Sigmoid colon (tissue), 4 donors: ENCODE measurements at regions not wholly inside any gene's neighbourhood (a gene's known extent, or its start where the extent isn't known, plus 50 kb on each side); places are given as distances from the start of the nearest gene placed in this dataset.

Source experiments
- POLR2A ChIP-seq, 2 donors: fragments of 450-650 bp; IDR thresholded peaks; one replicate each; pipeline ENCODE4 v1.6.1; 2016; ENCODE audit warnings: antibody characterized with exemption in 2 of 2, mild to moderate bottlenecking in 2 of 2, moderate library complexity in 2 of 2
- POLR2AphosphoS5 ChIP-seq, 4 donors: sonication (generic); formaldehyde crosslinking; IDR thresholded peaks; one replicate each; pipeline ENCODE4 v1.6.1; 2017; ENCODE audit warnings: antibody characterized with exemption in 4 of 4
- TF ChIP-seq, protein P1 (sequence below), 4 experiments: fragments of 450-650 bp in 3 of 4; fragments of 200-600 bp in 1 of 4; IDR thresholded peaks; one replicate each; pipeline ENCODE4 v1.5.1; 2016 to 2019; ENCODE audit warnings: antibody characterized with exemption in 4 of 4, mild to moderate bottlenecking in 3 of 4, moderate library complexity in 2 of 4

DNA sequence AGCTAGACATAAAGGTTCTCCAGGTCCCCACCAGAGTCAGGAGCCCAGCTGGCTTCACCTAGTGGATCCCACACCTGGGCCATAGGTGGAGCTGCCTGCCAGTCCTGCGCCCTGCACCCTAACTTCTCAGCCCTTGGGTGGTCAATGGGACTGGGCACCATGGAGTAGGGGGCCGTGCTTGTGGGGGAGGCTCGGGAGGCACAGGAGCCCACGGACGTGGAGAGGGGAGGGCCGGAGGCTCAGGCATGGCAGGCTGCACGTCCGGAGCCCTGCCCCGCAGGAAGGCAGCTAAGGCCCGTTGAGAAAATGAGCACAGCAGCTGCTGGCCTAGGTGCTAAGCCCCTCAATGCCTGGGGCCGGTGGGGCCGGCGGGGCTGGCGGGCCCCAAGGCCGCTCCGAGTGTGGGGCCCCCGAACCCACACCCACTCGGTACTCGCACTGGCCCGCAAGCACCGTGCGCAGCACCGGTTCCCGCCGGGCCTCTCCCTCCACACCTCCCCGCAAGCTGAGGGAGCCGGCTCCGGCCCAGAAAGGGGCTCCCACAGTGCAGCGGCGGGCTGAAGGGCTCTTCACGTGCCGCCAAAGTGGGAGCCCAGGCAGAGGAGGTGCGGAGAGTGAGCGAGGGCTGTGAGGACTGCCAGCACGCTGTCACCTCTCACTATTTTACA is 291.1 kb downstream of the KLHL4 start:
- TF ChIP-seq POLR2A (IDR thresholded peaks at IDR 0.05) (no peak), POLR2AphosphoS5 (IDR thresholded peaks at IDR 0.05) (no peak)
- TF ChIP-seq, protein P1, sequence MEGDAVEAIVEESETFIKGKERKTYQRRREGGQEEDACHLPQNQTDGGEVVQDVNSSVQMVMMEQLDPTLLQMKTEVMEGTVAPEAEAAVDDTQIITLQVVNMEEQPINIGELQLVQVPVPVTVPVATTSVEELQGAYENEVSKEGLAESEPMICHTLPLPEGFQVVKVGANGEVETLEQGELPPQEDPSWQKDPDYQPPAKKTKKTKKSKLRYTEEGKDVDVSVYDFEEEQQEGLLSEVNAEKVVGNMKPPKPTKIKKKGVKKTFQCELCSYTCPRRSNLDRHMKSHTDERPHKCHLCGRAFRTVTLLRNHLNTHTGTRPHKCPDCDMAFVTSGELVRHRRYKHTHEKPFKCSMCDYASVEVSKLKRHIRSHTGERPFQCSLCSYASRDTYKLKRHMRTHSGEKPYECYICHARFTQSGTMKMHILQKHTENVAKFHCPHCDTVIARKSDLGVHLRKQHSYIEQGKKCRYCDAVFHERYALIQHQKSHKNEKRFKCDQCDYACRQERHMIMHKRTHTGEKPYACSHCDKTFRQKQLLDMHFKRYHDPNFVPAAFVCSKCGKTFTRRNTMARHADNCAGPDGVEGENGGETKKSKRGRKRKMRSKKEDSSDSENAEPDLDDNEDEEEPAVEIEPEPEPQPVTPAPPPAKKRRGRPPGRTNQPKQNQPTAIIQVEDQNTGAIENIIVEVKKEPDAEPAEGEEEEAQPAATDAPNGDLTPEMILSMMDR (IDR thresholded peaks at IDR 0.05), result no peak
